Left renal pelvis (tissue), 4 donors: ENCODE measurements at regions not wholly inside any gene's neighbourhood (a gene's known extent, or its start where the extent isn't known, plus 50 kb on each side); places are given as distances from the start of the nearest gene placed in this dataset.

Experiments used
- DNase-seq, 4 donors: peaks; one replicate each; pipeline ENCODE4 v3.0.0-alpha.2; 2013; ENCODE audit warnings: low read depth in 4 of 4, low spot score in 3 of 4

DNA sequence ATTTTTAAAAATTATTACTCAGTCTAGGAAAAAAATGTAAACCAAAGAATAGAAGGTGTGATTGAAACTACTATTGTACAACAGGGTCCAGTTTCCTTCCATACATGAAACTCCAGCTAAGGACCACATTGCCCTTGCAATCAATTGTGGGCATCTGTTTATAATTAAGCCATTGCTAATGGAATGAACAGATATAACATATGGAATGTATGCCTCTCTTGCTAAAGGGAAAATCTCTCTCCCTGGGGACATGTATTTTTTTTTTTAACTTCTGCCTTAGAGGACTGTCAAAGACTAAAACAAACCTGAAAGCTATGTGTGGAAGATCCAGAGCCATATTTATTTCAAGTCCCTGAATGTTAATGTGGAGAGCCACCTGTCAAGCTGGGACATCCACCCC is 336.8 kb upstream of the MANEA start:
- no peak for DNase-seq

DNA sequence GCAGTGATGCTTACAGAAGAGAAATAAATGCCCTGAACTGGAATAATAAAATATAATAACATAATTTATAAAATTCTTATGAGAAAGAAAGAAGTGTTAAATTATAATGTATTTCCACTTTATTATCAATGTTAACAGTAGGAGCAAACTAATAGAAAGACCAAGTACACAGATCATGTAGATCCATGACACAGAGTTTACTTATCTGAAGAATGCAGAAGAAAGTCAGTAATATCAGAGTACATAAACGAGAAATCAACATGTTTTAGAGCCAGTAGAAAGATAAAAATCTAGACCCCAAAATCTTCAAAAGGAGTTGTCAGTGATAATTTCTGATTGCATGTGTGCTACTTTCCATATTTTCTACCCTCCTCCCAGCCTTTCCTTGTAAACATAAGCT is 334.8 kb upstream of the MANEA start:
- no peak for DNase-seq

DNA sequence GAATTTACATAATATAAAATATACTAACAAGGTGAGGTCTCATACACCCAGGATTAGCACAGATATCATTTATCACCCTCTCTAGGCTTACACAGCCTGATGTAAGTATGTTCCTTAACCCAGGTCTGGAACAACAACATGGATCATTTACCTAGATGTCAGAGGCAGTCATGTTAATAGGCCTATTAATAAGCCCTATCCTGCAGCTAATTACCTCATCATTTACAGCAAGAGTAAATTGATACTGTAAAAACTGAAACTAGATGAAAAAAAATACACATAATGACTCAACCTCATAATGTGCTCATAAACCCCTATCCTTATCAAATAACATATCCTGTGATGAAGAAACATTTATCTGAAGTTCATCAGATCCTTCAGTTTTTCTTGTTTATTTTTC is 334.3 kb upstream of the MANEA start:
- DNase-seq = no peak

DNA sequence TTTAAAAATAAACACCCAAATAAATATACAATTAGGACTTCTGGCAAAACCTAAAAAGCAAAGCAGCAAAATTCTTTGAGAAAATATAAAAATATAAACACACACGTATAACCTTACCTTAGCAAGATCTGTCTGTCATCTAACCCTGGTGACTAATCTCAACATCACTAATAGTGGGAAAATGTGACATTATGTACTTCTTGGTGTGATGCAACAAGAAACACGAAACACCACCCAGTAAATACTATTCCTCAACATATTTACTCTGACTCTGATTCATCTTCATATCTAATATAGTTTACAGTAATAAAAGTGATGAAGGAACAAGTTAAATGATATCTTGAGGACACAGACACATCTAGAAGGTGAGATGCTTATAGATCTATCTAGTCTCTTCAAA is 332.6 kb upstream of the MANEA start:
- no peak for DNase-seq

- DNase-seq = no peak
Observed at GRCh38 chr6:95248499-95248898, 328.8 kb upstream of the MANEA start.

GRCh38 chr6:95249175-95249574 is 328.2 kb upstream of the MANEA start:
- no peak for DNase-seq

- no peak for DNase-seq
Observed at GRCh38 chr6:95249661-95250060, 327.7 kb upstream of the MANEA start.

GRCh38 chr6:95263840-95264239 is 313.5 kb upstream of the MANEA start:
- no peak for DNase-seq

DNA sequence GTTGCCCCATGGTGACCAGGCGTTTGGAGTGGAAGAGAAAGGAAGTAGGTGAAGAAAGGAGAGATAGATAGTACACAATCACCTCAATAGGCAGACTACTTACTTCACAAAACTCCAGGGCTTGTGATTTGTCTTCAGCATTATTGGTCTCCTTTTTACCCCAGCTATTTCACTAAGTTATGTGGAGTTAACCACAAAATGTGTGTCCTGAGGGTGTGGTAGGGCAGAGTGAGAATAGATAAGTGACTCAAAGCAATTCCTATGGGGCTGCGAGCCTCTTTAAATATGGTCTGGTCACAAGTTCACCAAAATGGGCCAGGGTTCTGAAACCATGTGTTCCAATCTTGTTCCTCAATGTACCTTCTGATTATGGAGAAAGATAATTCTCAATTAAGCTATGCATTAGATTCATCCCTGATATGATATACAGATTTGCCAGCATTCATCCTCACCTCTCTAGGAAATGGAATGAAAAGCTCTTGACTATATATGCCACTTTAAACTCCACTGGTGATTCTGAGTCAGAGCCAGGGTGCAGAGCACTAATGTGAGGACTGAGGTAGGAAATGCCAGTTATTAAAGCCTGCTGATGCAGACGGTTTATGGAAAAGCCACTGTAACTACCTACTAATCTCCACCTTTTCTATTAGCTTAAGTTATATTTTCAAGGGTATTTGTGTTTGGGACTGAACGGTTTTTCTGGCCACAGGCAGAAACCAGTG is 310.6 kb upstream of the MANEA start:
- no peak for DNase-seq

GRCh38 chr6:95274686-95275235 is 302.6 kb upstream of the MANEA start:
- no peak for DNase-seq

- DNase-seq = no peak
Observed at GRCh38 chr6:95279616-95280015, 297.7 kb upstream of the MANEA start.

DNA sequence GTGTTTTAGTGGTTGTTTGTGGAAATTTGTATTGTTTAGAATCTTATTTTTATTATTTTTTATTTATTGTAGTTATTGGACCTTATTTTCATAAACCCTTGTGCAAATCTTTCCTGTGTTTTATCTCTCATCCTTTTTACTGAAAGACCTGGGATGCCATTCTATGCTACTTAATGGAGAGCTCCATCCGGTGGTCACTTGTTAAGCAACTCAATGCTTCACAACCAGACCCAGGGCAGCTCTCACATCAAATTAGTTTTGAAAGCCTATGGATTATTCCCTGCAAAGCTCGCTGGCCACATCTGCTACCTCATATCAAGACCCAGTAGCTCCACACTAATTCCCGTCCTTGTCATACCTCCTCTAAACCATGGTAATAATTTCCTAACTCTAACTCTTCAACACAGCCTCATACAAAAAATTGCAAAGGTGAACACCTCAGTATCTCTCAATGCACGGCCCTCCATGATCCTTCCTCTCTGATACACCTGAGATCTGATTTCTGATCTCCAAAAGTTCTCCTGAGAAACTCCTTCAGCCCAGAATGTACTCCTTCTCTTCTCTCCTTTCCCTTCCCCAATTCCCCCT is 296.6 kb upstream of the MANEA start:
- DNase-seq = peak in 1 of 4 donors; percentile 2

- no peak for DNase-seq
Observed at GRCh38 chr6:95285881-95286280, 291.5 kb upstream of the MANEA start.

DNA sequence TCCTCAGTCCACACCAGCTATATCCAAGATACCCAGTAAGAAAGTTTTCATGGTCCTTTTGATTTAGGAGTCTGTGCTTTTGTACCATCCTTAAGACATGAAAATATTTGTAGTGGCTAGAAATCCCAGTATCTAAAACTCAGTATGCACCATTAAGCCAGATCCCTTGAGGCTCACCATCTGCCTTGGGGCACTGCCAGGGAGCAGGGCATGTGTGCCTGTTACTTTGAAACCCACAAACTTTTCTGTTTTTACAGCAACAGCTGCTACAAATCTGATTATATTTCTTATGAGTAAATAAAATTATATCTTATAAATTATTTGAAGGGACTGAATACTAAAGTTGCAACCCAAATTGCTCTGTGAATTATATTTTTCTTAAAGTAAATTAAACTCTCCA is 290.5 kb upstream of the MANEA start:
- no peak for DNase-seq

DNA sequence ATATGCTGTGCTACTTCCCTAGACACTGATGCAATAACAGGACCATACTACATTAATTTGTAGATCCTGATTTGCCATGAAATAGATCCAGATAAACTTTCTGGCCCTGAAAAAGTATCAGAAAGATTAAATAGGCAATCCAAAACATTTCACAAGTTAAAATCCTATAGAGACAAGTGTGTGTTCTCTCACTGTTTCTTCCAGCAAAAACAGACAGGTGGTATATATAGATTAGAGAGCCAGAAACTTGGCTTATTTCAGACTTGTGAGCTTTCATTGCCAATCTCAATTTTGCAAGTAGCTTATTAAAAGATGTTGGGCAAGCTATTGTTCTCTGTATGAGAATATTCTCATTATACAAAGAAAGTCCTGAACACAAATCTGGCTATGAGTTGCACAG is 289.1 kb upstream of the MANEA start:
- DNase-seq = no peak

DNA sequence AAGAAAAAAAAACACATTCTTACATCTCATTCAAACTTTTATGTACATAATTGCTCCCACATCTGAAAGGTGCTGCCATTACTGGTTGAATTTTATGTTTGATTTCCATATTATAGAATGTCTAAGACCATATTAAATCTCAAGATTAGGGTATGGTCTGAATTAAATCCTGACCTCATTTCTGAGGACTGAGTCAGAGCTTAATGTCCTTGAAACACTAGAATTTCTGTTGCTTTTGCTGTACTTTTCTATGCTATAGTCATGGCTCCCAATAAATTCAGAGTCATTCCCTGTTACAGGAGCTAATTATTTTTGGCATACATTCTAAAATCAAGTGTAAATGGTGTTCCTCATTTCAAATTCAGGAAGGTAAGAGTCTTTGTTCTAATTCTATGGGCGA is 285.3 kb upstream of the MANEA start:
- no peak for DNase-seq

DNA sequence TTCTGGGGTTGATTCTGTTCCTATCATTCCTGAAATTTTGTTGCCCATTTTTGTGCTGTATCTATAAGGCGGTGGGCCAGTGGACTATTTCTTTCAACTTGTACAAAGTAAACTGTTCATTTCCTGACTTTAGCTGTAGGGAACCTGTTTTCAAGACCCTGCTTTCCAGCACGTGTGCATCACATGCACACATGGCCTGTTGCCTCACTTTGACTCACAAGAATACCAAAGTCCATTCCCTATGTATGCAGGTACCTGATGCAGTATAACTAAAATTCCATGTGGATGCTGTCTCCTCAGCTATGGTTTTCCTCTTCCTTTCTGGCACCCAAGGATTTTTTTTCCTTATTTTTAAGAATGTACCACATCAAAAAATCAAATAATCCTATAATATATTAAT is 284.1 kb upstream of the MANEA start:
- no peak for DNase-seq

DNA sequence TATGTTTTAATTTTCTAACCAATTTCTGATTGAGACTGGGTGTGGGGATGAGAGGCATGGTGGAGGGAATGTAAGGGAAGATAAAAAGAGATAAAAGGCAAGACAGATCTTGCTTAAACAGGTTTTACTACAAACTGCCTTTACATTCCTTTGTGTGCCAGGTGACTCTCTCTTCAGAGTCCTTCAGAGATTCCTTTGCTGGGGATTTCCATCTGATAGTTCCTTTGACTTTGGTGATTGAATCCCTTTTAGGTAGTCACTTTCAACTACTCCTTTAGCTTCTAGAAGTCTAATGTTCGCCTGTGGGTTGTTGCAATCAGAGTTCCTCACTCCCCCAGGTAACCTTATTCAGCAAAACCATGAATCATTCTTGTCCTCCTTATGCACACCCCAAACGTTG is 283.3 kb upstream of the MANEA start:
- DNase-seq = no peak

- DNase-seq = no peak
Observed at GRCh38 chr6:95309545-95309944, 267.8 kb upstream of the MANEA start.

DNA sequence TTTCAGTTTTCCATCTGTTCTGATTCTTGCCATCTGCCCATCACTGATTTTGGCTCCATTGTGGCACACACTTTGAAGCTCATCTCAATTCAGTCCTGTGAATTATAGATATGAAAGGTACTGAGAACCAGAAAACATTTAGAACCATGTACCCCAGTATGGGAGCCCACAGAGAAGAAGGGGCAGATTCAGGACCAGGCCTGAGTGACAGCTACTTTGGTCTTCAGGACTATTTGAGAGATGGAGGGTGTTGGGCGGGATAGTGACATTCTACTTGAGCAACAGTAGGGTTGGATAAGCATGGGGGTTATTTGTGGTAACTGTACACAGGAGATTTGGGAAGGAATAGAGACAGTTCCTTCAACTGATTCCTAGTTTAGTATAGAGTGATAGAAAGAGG is 259.2 kb upstream of the MANEA start:
- no peak for DNase-seq

GRCh38 chr6:95321126-95321525 is 256.2 kb upstream of the MANEA start:
- no peak for DNase-seq

DNA sequence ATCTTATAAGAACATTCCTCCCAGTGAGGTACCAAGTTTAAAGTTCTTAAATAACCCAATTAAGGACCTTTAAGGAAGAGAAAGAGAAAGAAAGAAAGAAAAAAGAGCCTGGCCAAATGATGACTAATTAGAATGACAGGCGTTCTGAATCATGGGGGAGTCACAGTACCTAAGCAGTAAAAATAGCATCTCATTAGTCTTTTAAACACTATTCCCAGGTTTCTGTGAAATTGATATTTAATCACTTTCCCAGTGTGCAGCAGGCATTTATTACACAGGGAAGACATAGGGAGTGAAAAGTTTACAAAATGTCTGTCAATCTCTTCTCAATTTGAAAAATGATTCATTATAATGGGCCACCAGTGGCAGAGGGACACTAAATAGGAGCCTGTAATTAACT is 251.4 kb upstream of the MANEA start:
- DNase-seq = no peak

DNA sequence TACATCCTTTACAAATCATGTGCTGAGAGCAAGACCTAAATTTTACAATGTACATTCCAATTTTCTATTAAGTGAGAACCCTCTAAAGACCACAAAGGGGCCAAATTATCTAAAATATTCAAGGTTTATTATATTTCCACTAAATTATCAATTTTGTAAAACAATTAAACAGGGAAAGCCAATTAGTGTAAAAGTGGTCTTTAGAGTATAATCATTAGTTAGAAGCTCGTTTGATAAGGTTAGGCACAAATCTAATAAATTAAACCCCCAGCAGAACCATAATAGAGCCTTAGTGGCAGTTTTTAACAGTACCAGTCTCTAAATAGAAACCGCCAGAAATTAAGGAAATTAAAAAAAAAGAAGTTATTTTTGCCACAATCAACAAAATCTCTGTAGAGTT is 249.1 kb upstream of the MANEA start:
- DNase-seq = no peak
